ENCODE measurements at regions not wholly inside any gene's neighbourhood (a gene's known extent, or its start where the extent isn't known, plus 50 kb on each side); places are given as distances from the start of the nearest gene placed in this dataset.

DNA sequence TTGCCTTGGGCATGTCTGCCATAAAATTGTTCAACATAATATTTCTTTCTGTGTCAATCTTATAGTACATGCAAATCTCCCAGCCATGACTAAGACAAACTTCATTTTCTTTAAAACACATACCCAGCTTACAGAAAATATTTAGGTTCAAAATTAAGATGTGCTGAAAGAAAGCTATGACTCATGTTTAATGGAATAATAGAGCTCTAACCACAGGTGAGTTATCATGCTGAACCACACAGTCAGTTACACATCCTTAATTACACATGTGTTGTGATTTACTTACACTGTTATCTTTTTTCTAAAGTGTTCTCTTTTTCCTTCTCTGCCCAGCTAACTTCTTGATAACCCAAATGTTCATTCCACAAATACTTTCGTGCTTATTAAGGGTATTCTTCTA is 1831.2 kb downstream of the OLFM4 start:
- DNase-seq (ENCODE audit: insufficient read length, low spot score, missing footprints) = no peak
- no peak overlapping the region for H2AFZ ChIP-seq (ENCODE audit: low read length)
- H4K20me1 ChIP-seq (ENCODE audit: insufficient read depth, low read length) = no peaks in the 10 kb centered on the region
- H3K27ac ChIP-seq (ENCODE audit: low read depth, low read length) = no peak overlapping the region
- no peak overlapping the region for H3K4me3 ChIP-seq (ENCODE audit: insufficient read depth, low read length)
- no peaks in the 10 kb centered on the region for H3K9me3 ChIP-seq (ENCODE audit: low read depth, low read length)
- TF ChIP-seq, protein P1, sequence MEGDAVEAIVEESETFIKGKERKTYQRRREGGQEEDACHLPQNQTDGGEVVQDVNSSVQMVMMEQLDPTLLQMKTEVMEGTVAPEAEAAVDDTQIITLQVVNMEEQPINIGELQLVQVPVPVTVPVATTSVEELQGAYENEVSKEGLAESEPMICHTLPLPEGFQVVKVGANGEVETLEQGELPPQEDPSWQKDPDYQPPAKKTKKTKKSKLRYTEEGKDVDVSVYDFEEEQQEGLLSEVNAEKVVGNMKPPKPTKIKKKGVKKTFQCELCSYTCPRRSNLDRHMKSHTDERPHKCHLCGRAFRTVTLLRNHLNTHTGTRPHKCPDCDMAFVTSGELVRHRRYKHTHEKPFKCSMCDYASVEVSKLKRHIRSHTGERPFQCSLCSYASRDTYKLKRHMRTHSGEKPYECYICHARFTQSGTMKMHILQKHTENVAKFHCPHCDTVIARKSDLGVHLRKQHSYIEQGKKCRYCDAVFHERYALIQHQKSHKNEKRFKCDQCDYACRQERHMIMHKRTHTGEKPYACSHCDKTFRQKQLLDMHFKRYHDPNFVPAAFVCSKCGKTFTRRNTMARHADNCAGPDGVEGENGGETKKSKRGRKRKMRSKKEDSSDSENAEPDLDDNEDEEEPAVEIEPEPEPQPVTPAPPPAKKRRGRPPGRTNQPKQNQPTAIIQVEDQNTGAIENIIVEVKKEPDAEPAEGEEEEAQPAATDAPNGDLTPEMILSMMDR (IDR thresholded peaks at IDR 0.05; ENCODE audit: extremely low read depth, low read depth, low read length) = no peak
- H3K4me1 ChIP-seq (ENCODE audit: insufficient read depth, low read length) = no peaks in the 10 kb centered on the region
- no peaks in the 10 kb centered on the region for H3K27me3 ChIP-seq (ENCODE audit: insufficient read depth, low read length)
- H3K36me3 ChIP-seq (ENCODE audit: insufficient read depth, low read length) = no peaks in the 10 kb centered on the region
- no peak overlapping the region for H3K4me2 ChIP-seq (ENCODE audit: insufficient read depth, low read length)
- H3K79me2 ChIP-seq (ENCODE audit: insufficient read depth, low read length) = no peaks in the 10 kb centered on the region

DNA sequence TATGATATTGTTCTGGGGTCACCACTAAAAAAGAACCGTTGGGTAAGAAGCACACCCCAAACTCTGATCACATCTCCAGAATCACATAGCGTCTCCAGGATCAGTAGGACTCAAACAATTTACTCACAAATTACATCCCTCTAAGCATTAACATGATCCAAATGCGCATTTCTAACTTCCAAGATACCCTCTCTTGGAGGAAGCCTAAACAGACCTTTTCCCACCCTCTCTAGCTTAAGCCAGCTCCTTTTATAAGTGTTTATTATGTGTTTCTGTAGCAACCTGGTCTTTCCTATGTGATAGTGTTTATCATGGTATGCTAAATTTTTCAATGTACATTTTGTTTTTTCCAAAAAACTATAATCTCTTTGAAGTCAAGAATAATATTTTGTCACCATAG is 1846.5 kb downstream of the OLFM4 start:
- no peaks in the 10 kb centered on the region for H4K20me1 ChIP-seq (ENCODE audit: insufficient read depth, low read length)
- TF ChIP-seq, protein P1 (IDR thresholded peaks at IDR 0.05; ENCODE audit: extremely low read depth, low read depth, low read length) = no peak
- H3K9me3 ChIP-seq (ENCODE audit: low read depth, low read length) = no peaks in the 10 kb centered on the region
- DNase-seq (ENCODE audit: insufficient read length, low spot score, missing footprints) = no peak
- no peak overlapping the region for H3K27ac ChIP-seq (ENCODE audit: low read depth, low read length)
- H3K4me2 ChIP-seq (ENCODE audit: insufficient read depth, low read length) = no peak overlapping the region
- H3K4me1 ChIP-seq (ENCODE audit: insufficient read depth, low read length) = no peaks in the 10 kb centered on the region
- no peak overlapping the region for H2AFZ ChIP-seq (ENCODE audit: low read length)
- H3K27me3 ChIP-seq (ENCODE audit: insufficient read depth, low read length) = no peaks in the 10 kb centered on the region
- H3K36me3 ChIP-seq (ENCODE audit: insufficient read depth, low read length) = no peaks in the 10 kb centered on the region
- no peak overlapping the region for H3K4me3 ChIP-seq (ENCODE audit: insufficient read depth, low read length)
- no peaks in the 10 kb centered on the region for H3K79me2 ChIP-seq (ENCODE audit: insufficient read depth, low read length)

DNA sequence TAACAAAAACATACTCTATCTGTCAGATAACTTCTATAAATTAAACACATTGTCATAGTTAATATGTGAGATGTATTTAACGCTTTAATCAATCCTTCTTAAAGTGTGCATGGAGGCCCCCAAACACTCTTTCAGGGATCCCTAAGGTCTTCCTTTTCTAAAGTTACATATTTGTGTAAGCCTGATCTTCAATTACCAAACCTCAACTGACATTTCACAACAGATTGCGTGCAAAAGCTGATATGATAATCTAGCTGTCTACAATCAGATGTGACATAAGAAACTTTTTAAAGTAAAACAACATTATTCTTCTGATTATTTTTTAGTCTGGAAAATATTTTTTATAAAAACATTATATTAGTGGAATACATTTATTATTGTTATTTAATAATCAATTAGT is 1850.4 kb downstream of the OLFM4 start:
- no peaks in the 10 kb centered on the region for H3K79me2 ChIP-seq (ENCODE audit: insufficient read depth, low read length)
- TF ChIP-seq, protein P1 (IDR thresholded peaks at IDR 0.05; ENCODE audit: extremely low read depth, low read depth, low read length) = no peak
- H3K4me3 ChIP-seq (ENCODE audit: insufficient read depth, low read length) = no peak overlapping the region
- H4K20me1 ChIP-seq (ENCODE audit: insufficient read depth, low read length) = no peaks in the 10 kb centered on the region
- H3K36me3 ChIP-seq (ENCODE audit: insufficient read depth, low read length) = no peaks in the 10 kb centered on the region
- H3K27me3 ChIP-seq (ENCODE audit: insufficient read depth, low read length) = no peaks in the 10 kb centered on the region
- no peak for DNase-seq (ENCODE audit: insufficient read length, low spot score, missing footprints)
- H3K27ac ChIP-seq (ENCODE audit: low read depth, low read length) = no peak overlapping the region
- no peaks in the 10 kb centered on the region for H3K4me1 ChIP-seq (ENCODE audit: insufficient read depth, low read length)
- no peaks in the 10 kb centered on the region for H3K9me3 ChIP-seq (ENCODE audit: low read depth, low read length)
- no peak overlapping the region for H2AFZ ChIP-seq (ENCODE audit: low read length)
- H3K4me2 ChIP-seq (ENCODE audit: insufficient read depth, low read length) = no peak overlapping the region

DNA sequence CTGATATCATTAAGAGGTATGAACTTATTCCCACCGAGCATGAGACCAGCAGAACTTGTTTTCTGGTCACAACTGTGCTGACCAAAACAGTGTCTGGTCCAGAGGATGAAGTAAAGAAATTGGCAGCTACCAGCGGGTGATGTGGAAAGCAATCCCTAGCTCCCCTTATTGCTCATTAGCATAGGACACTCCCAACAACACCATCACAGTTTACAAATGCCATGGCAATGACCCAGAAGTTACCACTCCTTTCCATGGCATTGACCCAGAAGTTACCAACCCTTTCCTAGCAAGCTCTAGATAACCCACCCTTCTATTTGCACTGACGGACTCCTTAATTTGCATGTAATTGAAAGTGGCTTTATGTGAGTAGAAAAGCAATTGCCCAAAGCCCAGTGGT is 1856.1 kb downstream of the OLFM4 start:
- Histone ChIP-seq H3K4me2 (ENCODE audit: insufficient read depth, low read length) (no peak overlapping the region), H3K9me3 (ENCODE audit: low read depth, low read length) (peaks cover 4% of the 10 kb centered on the region), H3K79me2 (ENCODE audit: insufficient read depth, low read length) (no peaks in the 10 kb centered on the region), H3K36me3 (ENCODE audit: insufficient read depth, low read length) (no peaks in the 10 kb centered on the region), H3K27me3 (ENCODE audit: insufficient read depth, low read length) (no peaks in the 10 kb centered on the region), H3K4me3 (ENCODE audit: insufficient read depth, low read length) (no peak overlapping the region), H3K27ac (ENCODE audit: low read depth, low read length) (no peak overlapping the region), H4K20me1 (ENCODE audit: insufficient read depth, low read length) (no peaks in the 10 kb centered on the region), H3K4me1 (ENCODE audit: insufficient read depth, low read length) (no peaks in the 10 kb centered on the region), H2AFZ (ENCODE audit: low read length) (no peak overlapping the region)
- DNase-seq (ENCODE audit: insufficient read length, low spot score, missing footprints) = no peak
- TF ChIP-seq, protein P1 (IDR thresholded peaks at IDR 0.05; ENCODE audit: extremely low read depth, low read depth, low read length) = no peak

Measured in osteoblast (primary cell).